LHCN-M2 (cell line): ENCODE measurements at regions not wholly inside any gene's neighbourhood (a gene's known extent, or its start where the extent isn't known, plus 50 kb on each side); places are given as distances from the start of the nearest gene placed in this dataset.

Source experiments
- DNase-seq: peaks from one replicate; pipeline ENCODE4 v3.0.0-alpha.2; 2012; ENCODE audit warnings: low read depth

- DNase-seq = no peak
Measured at GRCh38 chr2:128628996-128629395, 310.3 kb upstream of the HS6ST1 start.

- no peak for DNase-seq
Measured at GRCh38 chr2:128630974-128631697, 312.5 kb upstream of the HS6ST1 start.

GRCh38 chr2:128631698-128632500 lies 313.2 kb upstream of the HS6ST1 start:
- DNase-seq = no peak

GRCh38 chr2:128632501-128632800 lies 313.8 kb upstream of the HS6ST1 start:
- DNase-seq = no peak

- no peak for DNase-seq
Measured at GRCh38 chr2:128633501-128633900, 314.8 kb upstream of the HS6ST1 start.

- DNase-seq = no peak
Measured at GRCh38 chr2:128635361-128635900, 316.8 kb upstream of the HS6ST1 start.

GRCh38 chr2:128636802-128637147 lies 318.1 kb upstream of the HS6ST1 start:
- DNase-seq = no peak

DNA sequence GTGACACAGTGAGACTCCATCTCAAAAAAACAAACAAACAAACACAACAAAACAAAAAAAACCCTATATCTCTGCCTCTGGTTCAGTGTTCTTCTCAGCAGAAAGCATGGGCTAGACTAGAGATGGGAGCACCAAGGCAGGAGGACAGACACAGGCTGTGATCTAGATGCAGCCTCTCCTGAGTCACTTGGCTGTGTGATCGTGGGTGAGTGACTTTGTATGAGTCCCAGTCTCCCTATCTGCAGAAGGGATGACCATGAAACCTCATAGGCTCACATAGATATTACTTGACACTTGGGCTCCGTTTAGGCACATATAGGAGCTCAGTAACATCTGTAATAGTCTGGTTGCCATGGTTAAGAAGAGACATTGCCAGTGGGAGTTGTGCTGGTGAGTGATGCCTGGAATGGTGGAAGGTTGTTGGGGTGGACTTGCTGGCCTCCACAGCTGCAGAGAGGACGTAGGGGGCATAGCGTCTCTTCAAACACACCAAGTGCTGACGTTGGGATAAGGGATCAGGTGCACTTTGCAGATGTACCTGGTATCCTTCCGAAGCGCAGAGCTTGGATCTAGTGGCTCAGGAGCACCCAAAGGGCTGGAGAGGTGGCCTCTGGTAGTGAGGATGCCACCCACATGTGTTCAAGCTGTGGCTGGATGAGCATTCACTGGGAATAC lies 318.9 kb upstream of the HS6ST1 start:
- no peak for DNase-seq

GRCh38 chr2:128638341-128639119 lies 319.9 kb upstream of the HS6ST1 start:
- DNase-seq = no peak

DNA sequence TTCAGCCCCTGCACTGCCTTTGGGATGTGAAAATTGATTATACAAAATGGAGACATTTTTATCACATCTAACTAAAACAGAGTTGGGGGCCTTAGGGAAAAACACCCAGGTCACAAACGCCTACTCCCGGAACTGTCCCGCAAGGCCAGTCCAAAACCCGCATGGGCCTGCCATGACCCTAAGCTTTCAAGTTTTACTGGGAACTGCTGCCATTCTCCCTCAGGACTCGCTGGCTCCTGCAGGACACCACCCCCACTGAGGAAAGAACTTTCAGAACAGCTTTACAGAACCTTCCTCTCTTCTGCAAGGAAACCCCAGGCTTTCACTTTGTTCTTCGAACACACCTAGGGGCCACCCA lies 320.4 kb upstream of the HS6ST1 start:
- DNase-seq = no peak

- DNase-seq = no peak
Measured at GRCh38 chr2:128639693-128640092, 321.0 kb upstream of the HS6ST1 start.

- no peak for DNase-seq
Measured at GRCh38 chr2:128640166-128640844, 321.6 kb upstream of the HS6ST1 start.

- no peak for DNase-seq
Measured at GRCh38 chr2:128640845-128641360, 322.2 kb upstream of the HS6ST1 start.

GRCh38 chr2:128641421-128642080 lies 322.9 kb upstream of the HS6ST1 start:
- DNase-seq = no peak

GRCh38 chr2:128642316-128642715 lies 323.6 kb upstream of the HS6ST1 start:
- no peak for DNase-seq

DNA sequence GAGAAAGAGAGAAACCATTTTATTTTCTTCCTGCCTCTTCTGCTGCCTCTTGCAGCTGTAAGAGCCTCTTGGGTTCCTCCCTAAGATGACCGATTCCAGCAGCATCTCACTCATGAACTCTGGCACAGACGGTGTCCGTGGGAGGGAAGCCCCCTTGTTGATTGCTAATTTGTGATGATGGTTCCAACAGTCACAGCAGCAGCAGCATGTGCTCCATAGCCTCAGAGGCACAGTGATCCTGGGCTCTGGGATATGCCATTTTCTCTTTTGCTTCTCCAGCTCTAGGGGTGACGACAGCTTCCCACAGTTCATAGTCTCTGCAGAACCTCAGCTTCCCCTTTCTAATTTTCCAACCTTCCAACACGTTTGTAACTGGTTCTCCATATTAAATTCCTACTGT lies 324.2 kb upstream of the HS6ST1 start:
- no peak for DNase-seq

- no peak for DNase-seq
Measured at GRCh38 chr2:128643221-128644065, 324.8 kb upstream of the HS6ST1 start.

DNA sequence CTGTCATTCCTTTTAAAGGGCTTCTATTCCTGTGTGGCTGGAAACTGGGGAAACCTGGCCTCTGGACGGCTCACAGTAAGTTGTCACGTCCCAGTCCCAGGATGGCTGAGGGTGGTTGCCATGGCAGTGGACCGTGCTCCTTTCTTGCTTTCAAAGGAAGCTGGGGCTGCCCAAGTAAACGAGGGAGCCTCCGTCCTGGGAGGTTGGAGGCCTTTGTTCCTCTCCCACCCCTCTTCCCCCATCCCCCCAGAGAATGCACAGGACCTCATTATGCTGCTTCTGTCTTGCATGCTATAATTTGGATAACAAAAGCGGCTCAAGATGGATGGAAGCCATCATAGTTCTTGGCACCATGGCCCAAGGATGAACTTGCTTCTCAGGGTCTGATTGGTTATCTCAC lies 325.5 kb upstream of the HS6ST1 start:
- no peak for DNase-seq

- no peak for DNase-seq
Measured at GRCh38 chr2:128644718-128645256, 326.1 kb upstream of the HS6ST1 start.
